MM.1S (cell line): ENCODE measurements at regions not wholly inside any gene's neighbourhood (a gene's known extent, or its start where the extent isn't known, plus 50 kb on each side); places are given as distances from the start of the nearest gene placed in this dataset.

Experiments used
- CTCF ChIP-seq: fragments of 300-600 bp; sonication (generic); IDR thresholded peaks from 2 replicates; pipeline ENCODE4 v1.5.1; 2016; ENCODE audit warnings: antibody characterized with exemption, low read length, mixed read lengths
- EZH2phosphoT487 ChIP-seq: fragments of 300-600 bp; sonication (generic); IDR thresholded peaks from 2 replicates; pipeline ENCODE4 v1.6.1; 2018; ENCODE audit warnings: antibody characterized with exemption, low read length

DNA sequence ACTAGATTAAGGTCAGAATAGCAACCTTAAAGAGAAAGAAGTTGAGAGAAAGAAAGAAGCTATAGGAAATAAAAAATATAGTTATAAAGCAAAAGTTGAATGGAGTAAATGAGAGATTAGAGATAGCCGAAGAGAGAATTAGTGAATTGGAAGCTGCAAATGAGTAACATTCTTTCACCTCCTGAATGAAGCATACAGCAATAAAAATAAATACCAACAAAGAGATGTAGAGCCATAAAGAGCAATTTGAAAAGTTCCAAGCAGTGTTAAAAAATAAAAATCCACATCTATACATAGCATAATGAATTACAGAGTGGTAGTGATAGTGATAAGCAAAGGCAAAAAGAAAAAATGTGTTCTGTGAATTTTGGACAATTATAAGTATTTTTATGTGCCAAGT, 177.9 kb downstream of the VRK1 start:
- TF ChIP-seq CTCF (no peak), EZH2phosphoT487 (no peak)
